ENCODE measurements at regions not wholly inside any gene's neighbourhood (a gene's known extent, or its start where the extent isn't known, plus 50 kb on each side); places are given as distances from the start of the nearest gene placed in this dataset.

- DNase-seq (ENCODE audit: low read depth in 2 of 3, low spot score in 2 of 3): no peak
Measured at GRCh38 chr10:113219446-113219845, 269.4 kb downstream of the TCF7L2 start.

DNA sequence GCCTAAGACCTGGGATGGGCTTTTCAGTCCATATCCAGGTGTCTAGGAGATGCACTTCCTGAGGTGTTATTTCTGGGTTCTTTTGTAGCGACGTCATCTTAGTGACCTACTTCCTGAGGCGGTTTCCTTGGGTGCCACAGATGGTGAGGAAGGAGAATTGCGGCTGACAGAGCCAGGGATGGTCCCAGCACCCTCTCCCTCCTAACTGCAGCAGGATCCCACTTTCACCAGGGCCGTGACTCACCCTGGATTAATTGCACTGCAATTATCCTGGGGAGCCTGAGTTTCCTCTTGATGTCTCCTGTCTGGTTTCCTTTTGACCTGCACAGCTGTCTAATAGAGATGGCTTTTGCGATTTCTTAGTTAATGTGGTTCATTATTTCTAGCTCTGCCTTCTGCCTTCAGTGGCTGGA is 271.7 kb downstream of the TCF7L2 start:
- DNase-seq (ENCODE audit: low read depth in 2 of 3, low spot score in 2 of 3): peak in 2 of 3 donors; percentile 52 to 58

DNA sequence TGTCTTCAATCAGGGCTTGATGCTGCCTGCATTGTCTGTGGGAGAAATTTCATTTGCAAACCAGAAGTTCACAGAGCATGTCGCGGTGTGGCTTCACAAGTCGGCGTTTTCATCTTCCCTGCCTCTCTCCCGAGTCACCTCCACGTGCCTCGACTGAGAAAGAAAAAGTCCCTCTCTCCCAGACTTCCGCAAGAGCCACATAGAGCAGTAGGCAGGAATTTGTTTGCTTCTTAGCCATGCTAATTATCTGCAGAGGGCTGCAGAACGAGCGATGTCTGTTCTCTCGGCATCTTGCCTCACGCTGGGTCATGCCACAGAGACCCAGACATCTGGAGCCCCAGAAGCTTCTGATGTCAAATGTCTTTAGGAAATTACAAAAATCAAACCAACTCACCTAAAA is 272.2 kb downstream of the TCF7L2 start:
- DNase-seq (ENCODE audit: low read depth in 2 of 3, low spot score in 2 of 3): no peak

DNA sequence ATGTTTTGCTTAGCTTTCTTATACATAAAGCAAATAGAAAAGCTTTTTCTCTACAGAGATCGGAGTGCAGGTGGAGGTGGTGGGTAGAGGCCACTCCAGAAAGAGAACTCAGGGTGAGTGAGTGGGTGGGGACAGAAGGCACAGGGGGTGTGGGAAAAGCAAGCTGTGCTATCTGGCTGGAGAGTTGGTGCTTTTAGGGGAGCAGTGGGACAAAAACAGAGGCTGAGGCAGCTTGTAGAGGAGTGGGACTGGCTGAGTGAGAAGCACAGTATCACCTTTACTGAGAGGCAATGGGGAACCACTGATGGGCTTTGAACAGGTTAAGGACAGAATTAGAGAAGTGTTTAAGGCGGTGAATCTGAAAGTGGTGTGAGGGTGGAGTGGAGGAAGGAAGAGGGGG is 275.3 kb downstream of the TCF7L2 start:
- no peak for DNase-seq (ENCODE audit: low read depth in 2 of 3, low spot score in 2 of 3)

DNA sequence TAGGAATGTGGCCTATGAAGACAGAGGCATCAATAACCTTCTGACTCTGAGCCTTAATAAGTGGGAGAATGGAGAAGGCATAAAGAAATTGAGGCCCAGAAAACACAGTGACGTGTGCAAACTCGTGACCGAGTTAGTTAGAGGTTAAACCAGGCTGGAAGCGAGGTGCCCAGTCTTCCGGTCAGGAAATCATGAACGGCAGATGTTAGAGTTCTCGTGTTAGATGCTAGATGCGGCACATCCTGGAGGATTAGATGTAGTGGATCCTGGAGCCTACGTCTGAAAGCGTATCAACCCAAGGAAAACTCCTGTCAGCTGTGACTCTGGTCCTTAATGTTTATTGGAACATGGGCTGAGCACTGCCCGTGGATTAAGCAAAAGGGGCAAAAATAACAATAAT is 275.9 kb downstream of the TCF7L2 start:
- no peak for DNase-seq (ENCODE audit: low read depth in 2 of 3, low spot score in 2 of 3)

GRCh38 chr10:113226399-113226798 is 276.4 kb downstream of the TCF7L2 start:
- peak in 1 of 3 donors; percentile 57 for DNase-seq (ENCODE audit: low read depth in 2 of 3, low spot score in 2 of 3)

- no peak for DNase-seq (ENCODE audit: low read depth in 2 of 3, low spot score in 2 of 3)
Measured at GRCh38 chr10:113226831-113227445, 276.9 kb downstream of the TCF7L2 start.

- no peak for DNase-seq (ENCODE audit: low read depth in 2 of 3, low spot score in 2 of 3)
Measured at GRCh38 chr10:113228530-113228929, 278.5 kb downstream of the TCF7L2 start.

DNA sequence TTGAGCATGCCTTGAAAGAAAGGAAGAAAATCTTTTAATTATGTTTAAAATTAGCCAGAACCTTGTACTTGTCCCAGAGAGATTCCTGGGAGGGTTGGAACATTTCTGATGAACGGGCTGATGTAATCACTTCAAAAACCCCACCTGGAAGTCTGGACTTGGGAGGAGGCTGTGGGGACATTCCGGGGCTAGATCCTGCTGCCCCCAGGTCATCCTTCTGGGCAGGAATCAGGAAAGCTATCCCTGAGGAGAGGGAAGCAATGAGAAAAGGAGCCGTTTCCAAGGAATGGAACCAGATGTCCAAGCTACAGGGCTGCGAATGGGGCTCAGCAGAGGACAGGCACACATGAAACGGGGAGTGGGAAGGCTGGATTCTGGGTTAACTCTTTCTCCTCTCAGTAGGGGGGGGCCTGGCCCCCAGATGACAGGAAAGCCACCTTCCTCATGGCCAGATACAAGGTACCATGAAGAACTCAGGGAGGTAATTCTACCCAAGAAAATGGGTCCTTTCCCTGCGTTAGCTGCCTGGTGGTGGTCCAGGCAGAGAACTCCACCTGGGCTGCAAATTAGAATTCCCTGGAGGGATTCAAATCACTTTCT is 280.1 kb downstream of the TCF7L2 start:
- no peak for DNase-seq (ENCODE audit: low read depth in 2 of 3, low spot score in 2 of 3)

DNA sequence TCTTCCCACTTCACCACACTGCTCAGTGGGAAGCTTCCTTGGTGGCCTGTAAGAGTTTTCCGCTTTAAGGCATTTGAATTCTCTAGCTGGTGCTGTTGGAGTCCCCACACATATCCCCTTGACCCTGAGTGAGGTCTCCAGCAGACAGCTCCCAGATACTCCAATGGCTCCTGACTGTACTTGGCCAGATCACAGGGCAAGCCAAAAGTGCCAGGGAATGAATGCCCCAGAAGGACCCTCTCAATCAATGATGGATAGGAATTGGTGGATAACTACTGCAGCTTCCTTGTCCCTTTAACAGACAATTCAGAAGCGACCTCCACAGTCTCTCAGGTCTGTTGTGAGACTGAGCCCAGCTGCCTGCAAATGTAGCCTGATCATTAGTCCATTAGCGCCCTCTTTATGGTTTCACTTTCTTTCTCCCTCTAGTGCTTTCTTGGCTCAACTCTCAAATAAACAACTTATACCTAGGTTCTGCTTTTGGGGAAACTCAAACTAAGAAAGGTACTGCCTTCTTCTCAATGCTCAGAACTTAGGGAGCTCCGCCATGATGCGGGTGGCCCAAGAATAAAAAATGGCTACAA is 283.0 kb downstream of the TCF7L2 start:
- DNase-seq (ENCODE audit: low read depth in 2 of 3, low spot score in 2 of 3): peak in 2 of 3 donors; percentile 45 to 86

DNA sequence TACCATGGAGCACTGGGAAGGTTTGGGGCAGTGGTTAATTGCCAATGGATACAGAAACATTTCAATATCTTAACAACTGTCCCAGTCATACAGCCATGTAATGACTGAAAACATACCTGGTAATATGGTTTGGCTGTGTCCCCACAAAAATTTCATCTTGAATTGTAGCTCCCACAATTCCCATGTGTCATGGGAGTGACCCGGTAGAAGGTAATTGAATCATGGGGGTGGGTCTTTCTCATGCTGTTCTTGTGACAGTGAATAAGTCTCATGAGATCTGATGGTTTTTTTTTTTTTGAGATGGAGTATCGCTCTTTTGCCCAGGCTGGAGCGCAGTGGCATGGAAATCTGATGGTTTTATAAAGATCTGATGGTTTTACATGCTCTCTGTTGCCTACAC is 284.4 kb downstream of the TCF7L2 start:
- DNase-seq (ENCODE audit: low read depth in 2 of 3, low spot score in 2 of 3): no peak

DNA sequence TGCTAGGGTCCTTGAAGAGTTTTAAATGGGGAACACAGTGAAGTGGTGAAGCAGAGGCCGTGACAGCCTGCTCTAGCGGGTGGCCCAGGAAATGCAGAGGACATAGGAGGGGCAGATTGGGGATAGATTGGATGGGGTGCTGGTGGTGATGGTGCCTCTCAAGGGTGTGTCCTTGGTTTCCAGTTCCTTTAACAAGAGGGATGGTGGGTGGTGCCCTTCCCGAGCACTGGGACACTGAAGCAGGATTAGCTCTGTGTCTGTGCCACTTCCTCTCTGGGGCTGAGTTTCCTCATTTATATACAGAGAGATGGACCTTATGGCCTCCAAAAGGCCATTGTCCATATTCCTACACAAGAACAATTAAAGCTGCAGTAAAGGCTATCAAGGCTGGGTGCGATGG is 285.5 kb downstream of the TCF7L2 start:
- no peak for DNase-seq (ENCODE audit: low read depth in 2 of 3, low spot score in 2 of 3)

DNA sequence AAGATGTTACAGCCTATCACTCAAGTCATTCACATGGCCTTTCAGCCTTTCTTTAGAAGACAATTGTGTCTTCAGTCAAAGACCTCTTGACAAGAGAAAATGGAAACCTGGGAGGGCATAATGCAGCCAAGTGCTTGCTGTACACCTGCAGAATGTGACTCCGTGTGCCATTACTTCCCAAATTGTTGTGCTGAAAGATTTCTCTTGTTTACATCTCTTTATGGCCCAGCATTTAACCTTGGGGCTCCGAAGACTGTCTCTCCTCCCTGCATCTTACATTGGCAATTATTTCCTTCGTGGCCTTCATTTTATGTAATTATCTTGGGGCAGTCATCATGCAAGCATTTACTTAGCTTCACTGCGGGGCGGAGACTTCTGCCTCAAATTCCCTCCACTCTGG is 287.0 kb downstream of the TCF7L2 start:
- DNase-seq (ENCODE audit: low read depth in 2 of 3, low spot score in 2 of 3): no peak

- DNase-seq (ENCODE audit: low read depth in 2 of 3, low spot score in 2 of 3): no peak
Measured at GRCh38 chr10:113239566-113240350, 289.7 kb downstream of the TCF7L2 start.

- no peak for DNase-seq (ENCODE audit: low read depth in 2 of 3, low spot score in 2 of 3)
Measured at GRCh38 chr10:113240736-113241135, 290.7 kb downstream of the TCF7L2 start.

DNA sequence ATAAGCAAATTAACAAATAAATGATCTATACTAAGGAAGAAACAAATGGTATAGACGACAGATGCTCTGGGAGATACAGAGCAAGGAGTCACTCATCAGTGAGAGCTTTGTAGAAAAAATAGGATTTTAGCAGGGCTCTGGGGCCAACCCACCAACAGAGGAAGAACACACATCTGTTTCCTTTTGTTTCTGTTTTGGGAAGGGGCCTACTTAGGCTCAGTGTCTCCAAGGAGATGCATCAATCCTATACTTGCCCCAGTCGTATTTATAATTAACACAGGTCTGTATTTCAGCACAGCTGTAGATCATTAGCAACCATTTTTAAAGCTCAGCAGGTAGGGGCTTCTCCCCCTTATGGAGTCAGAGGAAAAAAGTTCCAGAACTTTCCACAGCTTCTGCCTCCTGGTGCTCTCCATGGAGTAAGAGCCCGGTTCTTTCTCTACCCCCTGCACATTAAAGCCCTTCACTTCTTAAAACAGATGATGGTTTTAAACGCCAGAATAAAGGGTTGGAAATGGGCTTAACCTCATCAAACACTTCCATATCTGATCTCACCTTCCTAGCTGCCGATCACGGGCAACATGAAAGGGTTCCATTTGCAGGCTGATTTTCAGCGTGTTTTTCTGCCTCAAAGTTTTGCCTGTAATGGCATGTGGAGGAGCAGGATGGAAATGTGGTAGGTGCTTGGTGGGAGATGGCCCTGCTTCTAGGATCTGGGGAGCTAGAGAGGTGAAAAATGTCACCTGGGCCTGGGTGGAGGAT is 291.7 kb downstream of the TCF7L2 start:
- DNase-seq (ENCODE audit: low read depth in 2 of 3, low spot score in 2 of 3): peak in 2 of 3 donors; percentile 58 to 92

DNA sequence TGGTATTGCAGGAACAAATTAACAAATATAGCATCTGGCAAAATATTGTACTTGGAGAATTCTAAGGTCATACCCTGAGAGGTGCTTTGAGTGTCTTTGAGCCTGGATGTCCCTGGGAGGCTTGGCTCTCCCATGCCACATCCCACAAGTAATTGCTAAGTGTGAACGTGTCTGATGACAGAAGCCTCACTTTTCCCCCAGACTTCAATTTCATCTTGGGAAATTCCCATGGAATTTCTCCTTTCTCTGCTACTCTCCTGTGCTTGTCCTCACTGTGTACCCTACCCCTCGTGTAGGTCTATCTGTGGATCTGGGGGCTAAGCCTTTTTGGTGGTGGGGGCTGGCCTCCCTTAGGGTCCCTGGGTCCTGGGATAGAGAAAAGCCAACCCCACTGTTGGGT is 293.3 kb downstream of the TCF7L2 start:
- no peak for DNase-seq (ENCODE audit: low read depth in 2 of 3, low spot score in 2 of 3)

GRCh38 chr10:113244750-113245149 is 294.7 kb downstream of the TCF7L2 start:
- no peak for DNase-seq (ENCODE audit: low read depth in 2 of 3, low spot score in 2 of 3)

DNA sequence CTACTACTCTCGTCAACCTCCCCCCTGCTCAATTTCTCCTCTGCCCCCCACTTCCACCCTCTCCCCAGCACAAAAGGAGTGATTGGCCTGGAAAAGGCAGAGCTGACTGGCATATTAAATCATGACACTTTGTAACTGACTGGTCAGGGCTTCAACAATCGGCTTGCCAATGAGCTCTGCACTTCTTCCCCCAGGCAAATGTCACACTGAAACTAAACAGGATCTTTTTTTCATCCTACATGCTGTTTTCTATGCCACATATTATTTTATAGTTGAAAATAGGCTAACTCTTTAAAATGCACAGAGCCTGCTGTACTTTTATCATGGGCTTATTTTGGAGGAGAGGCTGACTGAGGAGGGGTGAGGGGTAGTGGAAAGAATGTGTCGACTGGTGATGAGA is 295.2 kb downstream of the TCF7L2 start:
- no peak for DNase-seq (ENCODE audit: low read depth in 2 of 3, low spot score in 2 of 3)

- no peak for DNase-seq (ENCODE audit: low read depth in 2 of 3, low spot score in 2 of 3)
Measured at GRCh38 chr10:113247050-113247449, 297.0 kb downstream of the TCF7L2 start.
